GM12878 (cell line): ENCODE measurements at regions not wholly inside any gene's neighbourhood (a gene's known extent, or its start where the extent isn't known, plus 50 kb on each side); places are given as distances from the start of the nearest gene placed in this dataset.

ENCODE experiments used
- BCL3 ChIP-seq: IDR thresholded peaks from 2 replicates; pipeline ENCODE4 v1.6.1; 2011; ENCODE audit warnings: borderline replicate concordance, low read depth, mild to moderate bottlenecking, moderate library complexity, low read length; ENCODE audit not compliant: insufficient read depth, poor library complexity, severe bottlenecking
- ELK1 ChIP-seq: IDR thresholded peaks from 2 replicates; pipeline ENCODE4 v1.6.1; 2012; ENCODE audit warnings: low read depth, low read length, improper control_type of control experiment
- RB1 ChIP-seq: fragments of 450-650 bp; formaldehyde crosslinking; IDR thresholded peaks from 2 replicates; pipeline ENCODE4 v1.6.1; 2017; ENCODE audit warnings: mild to moderate bottlenecking, borderline replicate concordance
- ZBTB11 ChIP-seq: fragments of 450-650 bp; formaldehyde crosslinking; IDR thresholded peaks from 2 replicates; pipeline ENCODE4 v1.5.0; 2022; ENCODE audit warnings: mild to moderate bottlenecking, missing genetic modification characterization
- ZBTB33 ChIP-seq: fragments of 450-650 bp; IDR thresholded peaks from 2 replicates; pipeline ENCODE4 v1.6.1; 2017; ENCODE audit warnings: mild to moderate bottlenecking
- ZNF687 ChIP-seq: fragments of 450-650 bp; IDR thresholded peaks from 2 replicates; pipeline ENCODE4 v1.6.1; 2017; ENCODE audit warnings: mild to moderate bottlenecking, moderate library complexity

- TF ChIP-seq RB1 = no peak
- no peak for TF ChIP-seq ZBTB11 (CRISPR knock-in tag)
- no peak for TF ChIP-seq ELK1
- TF ChIP-seq ZNF687 = no peak
- no peak for TF ChIP-seq ZBTB33
- no peak for TF ChIP-seq BCL3
Measured at GRCh38 chr16:79911660-79912059, 311.1 kb upstream of the MAF start (continued).
